ENCODE measurements at regions not wholly inside any gene's neighbourhood (a gene's known extent, or its start where the extent isn't known, plus 50 kb on each side); places are given as distances from the start of the nearest gene placed in this dataset.

- peaks cover 2 to 39% (median 9%) of the 10 kb centered on the region in 5 donors for H3K9me3 Mint-ChIP-seq
Observed at GRCh38 chr16:8023326-8023725, 567.0 kb downstream of the TMEM114 start.

GRCh38 chr16:8005096-8005860 is 585.0 kb downstream of the TMEM114 start:
- H3K4me3 ChIP-seq (ENCODE audit: low read length): no peak overlapping the region
- no peaks in the 10 kb centered on the region for H3K4me1 ChIP-seq (ENCODE audit: insufficient read depth, low read length)
- no peak for DNase-seq
- ChIA-PET POLR2A (no interaction called here), CTCF (no interaction called here)
- no peak overlapping the region for H3K27ac ChIP-seq (ENCODE audit: low read depth, low read length)
- no peaks in the 10 kb centered on the region for H3K9me3 ChIP-seq (ENCODE audit: low read length)
- no peaks in the 10 kb centered on the region for H3K36me3 ChIP-seq (ENCODE audit: insufficient read depth, low read length)
- Mint-ChIP-seq H3K27ac (no peak overlapping the region), H3K27me3 (no peaks in the 10 kb centered on the region), H3K36me3 (no peaks in the 10 kb centered on the region), H3K4me1 (no peaks in the 10 kb centered on the region), H3K4me3 (no peak overlapping the region), H3K9me3 (peaks cover 14 to 27% (median 18%) of the 10 kb centered on the region in 5 donors)
- no peaks in the 10 kb centered on the region for H3K27me3 ChIP-seq (ENCODE audit: insufficient read depth, low read length, poor library complexity, severe bottlenecking)

More at GRCh38 chr16:8023326-8023725, 567.0 kb downstream of the TMEM114 start:
- CTCF ChIA-PET: no interaction called here
- H3K4me1 ChIP-seq (ENCODE audit: insufficient read depth, low read length): no peaks in the 10 kb centered on the region
- H3K27me3 Mint-ChIP-seq: no peaks in the 10 kb centered on the region
- H3K27ac Mint-ChIP-seq: no peak overlapping the region
- no peak overlapping the region for H3K4me3 Mint-ChIP-seq
- H3K27me3 ChIP-seq (ENCODE audit: insufficient read depth, low read length, poor library complexity, severe bottlenecking): no peaks in the 10 kb centered on the region
- H3K9me3 ChIP-seq (ENCODE audit: low read length): no peaks in the 10 kb centered on the region
- H3K36me3 ChIP-seq (ENCODE audit: insufficient read depth, low read length): no peaks in the 10 kb centered on the region
- no peak overlapping the region for H3K27ac ChIP-seq (ENCODE audit: low read depth, low read length)
- no peaks in the 10 kb centered on the region for H3K4me1 Mint-ChIP-seq
- peaks cover 0 to under 1% (median 0%) of the 10 kb centered on the region in 3 donors for H3K36me3 Mint-ChIP-seq
- H3K4me3 ChIP-seq (ENCODE audit: low read length): no peak overlapping the region
- no peak for DNase-seq
- POLR2A ChIA-PET: no interaction called here

- Mint-ChIP-seq H3K27ac (no peak overlapping the region), H3K27me3 (no peaks in the 10 kb centered on the region), H3K4me1 (no peaks in the 10 kb centered on the region), H3K36me3 (peaks cover 0 to 3% (median 0%) of the 10 kb centered on the region in 3 donors), H3K9me3 (peaks cover 6 to 38% (median 11%) of the 10 kb centered on the region in 5 donors), H3K4me3 (no peak overlapping the region)
- POLR2A ChIA-PET: no interaction called here
- Histone ChIP-seq H3K9me3 (ENCODE audit: low read length) (no peaks in the 10 kb centered on the region), H3K27ac (ENCODE audit: low read depth, low read length) (no peak overlapping the region), H3K36me3 (ENCODE audit: insufficient read depth, low read length) (no peaks in the 10 kb centered on the region), H3K4me1 (ENCODE audit: insufficient read depth, low read length) (no peaks in the 10 kb centered on the region), H3K27me3 (ENCODE audit: insufficient read depth, low read length, poor library complexity, severe bottlenecking) (no peaks in the 10 kb centered on the region), H3K4me3 (ENCODE audit: low read length) (no peak overlapping the region)
- DNase-seq: no peak
- CTCF ChIA-PET: no interaction called here
Observed at GRCh38 chr16:7998789-7999453, 591.4 kb downstream of the TMEM114 start.

GRCh38 chr16:7997966-7998365 is 592.3 kb downstream of the TMEM114 start:
- Mint-ChIP-seq H3K27me3 (no peaks in the 10 kb centered on the region), H3K27ac (no peak overlapping the region), H3K4me1 (no peaks in the 10 kb centered on the region), H3K9me3 (peaks cover 8 to 40% (median 16%) of the 10 kb centered on the region in 5 donors), H3K4me3 (no peak overlapping the region), H3K36me3 (peaks cover 0 to 3% (median 0%) of the 10 kb centered on the region in 3 donors)
- DNase-seq: no peak
- Histone ChIP-seq H3K27me3 (ENCODE audit: insufficient read depth, low read length, poor library complexity, severe bottlenecking) (no peaks in the 10 kb centered on the region), H3K36me3 (ENCODE audit: insufficient read depth, low read length) (no peaks in the 10 kb centered on the region), H3K4me1 (ENCODE audit: insufficient read depth, low read length) (no peaks in the 10 kb centered on the region), H3K4me3 (ENCODE audit: low read length) (no peak overlapping the region), H3K9me3 (ENCODE audit: low read length) (no peaks in the 10 kb centered on the region), H3K27ac (ENCODE audit: low read depth, low read length) (no peak overlapping the region)
- CTCF ChIA-PET: no interaction called here
- POLR2A ChIA-PET: no interaction called here

- Histone ChIP-seq H3K27me3 (ENCODE audit: insufficient read depth, low read length, poor library complexity, severe bottlenecking) (no peaks in the 10 kb centered on the region), H3K36me3 (ENCODE audit: insufficient read depth, low read length) (no peaks in the 10 kb centered on the region), H3K4me1 (ENCODE audit: insufficient read depth, low read length) (no peaks in the 10 kb centered on the region), H3K4me3 (ENCODE audit: low read length) (no peak overlapping the region), H3K27ac (ENCODE audit: low read depth, low read length) (no peak overlapping the region), H3K9me3 (ENCODE audit: low read length) (no peaks in the 10 kb centered on the region)
- H3K27ac Mint-ChIP-seq: no peak overlapping the region
- ChIA-PET POLR2A (no interaction called here), CTCF (no interaction called here)
- no peak overlapping the region for H3K4me3 Mint-ChIP-seq
- peaks cover 0 to 3% (median 0%) of the 10 kb centered on the region in 3 donors for H3K36me3 Mint-ChIP-seq
- no peak for DNase-seq
- H3K4me1 Mint-ChIP-seq: no peaks in the 10 kb centered on the region
- H3K9me3 Mint-ChIP-seq: peaks cover 5 to 26% (median 13%) of the 10 kb centered on the region in 5 donors
- no peaks in the 10 kb centered on the region for H3K27me3 Mint-ChIP-seq
Observed at GRCh38 chr16:7992616-7993015, 597.7 kb downstream of the TMEM114 start.

- Histone ChIP-seq H3K4me1 (ENCODE audit: insufficient read depth, low read length) (no peaks in the 10 kb centered on the region), H3K9me3 (ENCODE audit: low read length) (no peaks in the 10 kb centered on the region), H3K4me3 (ENCODE audit: low read length) (no peak overlapping the region), H3K36me3 (ENCODE audit: insufficient read depth, low read length) (no peaks in the 10 kb centered on the region), H3K27ac (ENCODE audit: low read depth, low read length) (no peak overlapping the region), H3K27me3 (ENCODE audit: insufficient read depth, low read length, poor library complexity, severe bottlenecking) (no peaks in the 10 kb centered on the region)
- H3K27ac Mint-ChIP-seq: no peak overlapping the region
- peaks cover 0 to 3% (median 0%) of the 10 kb centered on the region in 3 donors for H3K36me3 Mint-ChIP-seq
- no peak overlapping the region for H3K4me3 Mint-ChIP-seq
- ChIA-PET CTCF (no interaction called here), POLR2A (no interaction called here)
- H3K4me1 Mint-ChIP-seq: no peaks in the 10 kb centered on the region
- H3K27me3 Mint-ChIP-seq: no peaks in the 10 kb centered on the region
- no peak for DNase-seq
- peaks cover 5 to 19% (median 10%) of the 10 kb centered on the region in 5 donors for H3K9me3 Mint-ChIP-seq
Observed at GRCh38 chr16:7990626-7991260, 599.6 kb downstream of the TMEM114 start.

- H3K4me1 ChIP-seq (ENCODE audit: insufficient read depth, low read length): no peaks in the 10 kb centered on the region
- no peaks in the 10 kb centered on the region for H3K9me3 ChIP-seq (ENCODE audit: low read length)
- ChIA-PET POLR2A (no interaction called here), CTCF (no interaction called here)
- no peaks in the 10 kb centered on the region for H3K27me3 ChIP-seq (ENCODE audit: insufficient read depth, low read length, poor library complexity, severe bottlenecking)
- no peak overlapping the region for H3K4me3 ChIP-seq (ENCODE audit: low read length)
- Mint-ChIP-seq H3K4me3 (no peak overlapping the region), H3K36me3 (no peaks in the 10 kb centered on the region), H3K9me3 (peaks cover 0 to 27% (median 5%) of the 10 kb centered on the region in 5 donors), H3K27me3 (no peaks in the 10 kb centered on the region), H3K4me1 (no peaks in the 10 kb centered on the region), H3K27ac (no peak overlapping the region)
- DNase-seq: no peak
- H3K27ac ChIP-seq (ENCODE audit: low read depth, low read length): no peak overlapping the region
- no peaks in the 10 kb centered on the region for H3K36me3 ChIP-seq (ENCODE audit: insufficient read depth, low read length)
Observed at GRCh38 chr16:7983676-7984075, 606.6 kb downstream of the TMEM114 start.

- no peaks in the 10 kb centered on the region for H3K27me3 Mint-ChIP-seq
- H3K4me3 Mint-ChIP-seq: no peak overlapping the region
- H3K4me1 Mint-ChIP-seq: no peaks in the 10 kb centered on the region
- Histone ChIP-seq H3K27ac (ENCODE audit: low read depth, low read length) (no peak overlapping the region), H3K4me3 (ENCODE audit: low read length) (no peak overlapping the region), H3K27me3 (ENCODE audit: insufficient read depth, low read length, poor library complexity, severe bottlenecking) (no peaks in the 10 kb centered on the region), H3K9me3 (ENCODE audit: low read length) (no peaks in the 10 kb centered on the region), H3K4me1 (ENCODE audit: insufficient read depth, low read length) (no peaks in the 10 kb centered on the region), H3K36me3 (ENCODE audit: insufficient read depth, low read length) (no peaks in the 10 kb centered on the region)
- no peaks in the 10 kb centered on the region for H3K36me3 Mint-ChIP-seq
- H3K9me3 Mint-ChIP-seq: peaks cover 0 to 18% (median 4%) of the 10 kb centered on the region in 5 donors
- POLR2A ChIA-PET: no interaction called here
- no peak for DNase-seq
- CTCF ChIA-PET: no interaction called here
- no peak overlapping the region for H3K27ac Mint-ChIP-seq
Observed at GRCh38 chr16:7980133-7980483, 610.2 kb downstream of the TMEM114 start.

All from CD8-positive, alpha-beta memory T cell (primary cell).